CD14-positive monocyte (primary cell): ENCODE measurements at regions not wholly inside any gene's neighbourhood (a gene's known extent, or its start where the extent isn't known, plus 50 kb on each side); places are given as distances from the start of the nearest gene placed in this dataset.

Experiments used
- DNase-seq, 3 donors: peaks; one replicate each; pipeline ENCODE4 v3.0.0-alpha.2; 2011 to 2022
- H2AFZ ChIP-seq: 2 replicates; pipeline ENCODE4 v1.6.0; 2012; ENCODE audit warnings: mild to moderate bottlenecking, low read depth, low read length, inconsistent platforms; ENCODE audit not compliant: insufficient read depth, poor library complexity, severe bottlenecking
- H3K27ac ChIP-seq, 2 donors: 1 replicate in 1 of 2; 2 replicates in 1 of 2; pipeline ENCODE4 v1.5.1; 2012 to 2013; ENCODE audit warnings: low read length in 2 of 2, control low read depth in 1 of 2, inconsistent platforms in 1 of 2, low read depth in 1 of 2, mild to moderate bottlenecking in 1 of 2
- H3K27me3 ChIP-seq, 2 donors: one replicate each; pipeline versions ENCODE4 v1.6.0 to v1.6.1; 2011 to 2013; ENCODE audit warnings: low read length in 2 of 2; ENCODE audit not compliant: control insufficient read depth in 2 of 2, insufficient read depth in 2 of 2
- H3K36me3 ChIP-seq, 2 donors: replicated peaks in 1 of 2; 1 replicate in 1 of 2; 2 replicates in 1 of 2; pipeline versions ENCODE4 v1.5.1 to v1.6.1; 2012 to 2013; ENCODE audit warnings: low read length in 2 of 2, control low read depth in 1 of 2, inconsistent platforms in 1 of 2, mild to moderate bottlenecking in 1 of 2; ENCODE audit not compliant: insufficient read depth in 2 of 2, control insufficient read depth in 1 of 2
- H3K4me1 ChIP-seq, 2 donors: 1 replicate in 1 of 2; 2 replicates in 1 of 2; pipeline versions ENCODE4 v1.5.1 to v1.6.1; 2012 to 2013; ENCODE audit warnings: low read length in 2 of 2, control low read depth in 1 of 2, inconsistent platforms in 1 of 2, mild to moderate bottlenecking in 1 of 2, moderate library complexity in 1 of 2; ENCODE audit not compliant: insufficient read depth in 2 of 2, control insufficient read depth in 1 of 2
- H3K4me2 ChIP-seq: replicated peaks from 2 replicates; pipeline ENCODE3; 2012; ENCODE audit warnings: low read length, moderate library complexity, mild to moderate bottlenecking; ENCODE audit not compliant: poor library complexity, severe bottlenecking; ENCODE audit errors: extremely low read depth
- H3K4me3 ChIP-seq, 3 experiments: fragments of 200-600 bp in 1 of 3; sonication (generic) in 1 of 3; replicated peaks in 1 of 3; 1 replicate in 2 of 3; 2 replicates in 1 of 3; pipeline ENCODE4 v1.5.1; 2011 to 2013; ENCODE audit warnings: low read length in 3 of 3, mild to moderate bottlenecking in 3 of 3, control low read depth in 2 of 3, low read depth in 2 of 3, inconsistent platforms in 1 of 3, moderate library complexity in 1 of 3
- H3K79me2 ChIP-seq: 2 replicates; pipeline ENCODE4 v1.6.0; 2012; ENCODE audit warnings: mild to moderate bottlenecking, control low read depth, inconsistent platforms, low read length, moderate library complexity; ENCODE audit not compliant: insufficient read depth
- H3K9ac ChIP-seq: 2 replicates; pipeline ENCODE4 v1.6.0; 2017; ENCODE audit warnings: low read length, mild to moderate bottlenecking; ENCODE audit not compliant: insufficient read depth, poor library complexity, severe bottlenecking
- H3K9me3 ChIP-seq, 2 donors: replicated peaks in 1 of 2; 1 replicate in 1 of 2; 2 replicates in 1 of 2; pipeline versions ENCODE4 v1.5.1 to v1.6.1; 2012 to 2013; ENCODE audit warnings: low read length in 2 of 2, control low read depth in 1 of 2; ENCODE audit not compliant: control insufficient read depth in 1 of 2, insufficient read depth in 1 of 2
- H4K20me1 ChIP-seq: 2 replicates; pipeline ENCODE4 v1.6.0; 2012; ENCODE audit warnings: mild to moderate bottlenecking, low read length, control low read depth, moderate library complexity; ENCODE audit not compliant: insufficient read depth
- H3K27ac Mint-ChIP-seq, 7 donors: one replicate each; pipeline ENCODE4 v1.8.0; 2020; ENCODE audit warnings: mild to moderate bottlenecking in 7 of 7, mixed read lengths in 7 of 7, moderate library complexity in 6 of 7, inconsistent platforms in 2 of 7
- H3K27me3 Mint-ChIP-seq, 3 donors: one replicate each; pipeline ENCODE4 v1.8.0; 2021 to 2022; ENCODE audit warnings: low read depth in 3 of 3, mild to moderate bottlenecking in 3 of 3, mixed read lengths in 3 of 3, moderate library complexity in 3 of 3, inconsistent platforms in 1 of 3
- H3K36me3 Mint-ChIP-seq, 2 donors: one replicate each; pipeline ENCODE4 v1.8.0; 2020; ENCODE audit warnings: mixed read lengths in 2 of 2, inconsistent platforms in 1 of 2, mild to moderate bottlenecking in 1 of 2
- H3K4me1 Mint-ChIP-seq: one replicate; pipeline ENCODE4 v1.8.0; 2020; ENCODE audit warnings: mild to moderate bottlenecking, mixed read lengths
- H3K4me3 Mint-ChIP-seq, 2 donors: one replicate each; pipeline ENCODE4 v1.8.0; 2020; ENCODE audit warnings: mild to moderate bottlenecking in 2 of 2, mixed read lengths in 2 of 2, moderate library complexity in 1 of 2
- H3K9me3 Mint-ChIP-seq, 7 donors: one replicate each; pipeline ENCODE4 v1.8.0; 2020 to 2022; ENCODE audit warnings: mixed read lengths in 7 of 7, mild to moderate bottlenecking in 6 of 7, moderate library complexity in 6 of 7, inconsistent platforms in 2 of 7
- CTCF ChIP-seq: fragments of 200-600 bp; IDR thresholded peaks from one replicate; pipeline ENCODE4 v1.8.0; 2022; ENCODE audit warnings: antibody characterized with exemption, mild to moderate bottlenecking
- WGBS: methylation state at CpG from one replicate; pipeline ENCODE4 v1.1.5; 2013; ENCODE audit warnings: missing lambda C conversion rate; ENCODE audit not compliant: insufficient coverage; 5-methylcytosine and 5-hydroxymethylcytosine counted together
- intact Hi-C, 2 donors: fragments of 100-400 bp; cut with micrococcal nuclease; formaldehyde crosslinking; loops; one replicate each; pipeline versions ENCODE4 v1.15.0 to v1.15.1; 2023

DNA sequence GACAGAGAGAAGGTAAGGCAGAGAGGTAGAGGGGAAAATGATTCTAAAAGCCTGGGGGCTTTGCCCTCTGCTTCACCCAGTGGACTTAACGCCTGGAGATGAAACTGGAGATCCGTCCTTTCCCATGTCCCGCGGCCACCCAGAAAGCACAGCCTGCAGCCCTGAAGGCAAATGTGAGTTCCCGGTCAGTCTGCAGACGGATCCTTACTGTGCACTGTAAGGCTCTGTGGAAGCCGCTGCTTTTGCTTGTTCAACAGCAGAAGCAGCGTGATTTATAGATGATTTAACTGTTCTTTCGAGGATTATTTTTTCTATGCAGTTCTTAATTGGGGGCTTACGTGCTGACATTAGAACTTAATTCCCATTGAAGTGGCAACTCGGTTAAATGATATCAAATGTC is 290.4 kb downstream of the FOXL1 start:
- Mint-ChIP-seq H3K4me1 (no peaks in the 10 kb centered on the region), H3K4me3 (no peak overlapping the region), H3K27me3 (peaks cover 0 to 5% (median 5%) of the 10 kb centered on the region in 3 donors), H3K9me3 (peaks cover 0 to 5% (median 0%) of the 10 kb centered on the region in 7 donors), H3K27ac (no peak overlapping the region), H3K36me3 (no peaks in the 10 kb centered on the region)
- Histone ChIP-seq H3K27me3 (no peaks in the 10 kb centered on the region), H4K20me1 (no peaks in the 10 kb centered on the region), H3K9me3 (peaks cover 0 to 5% of the 10 kb centered on the region in 2 donors), H3K9ac (no peak overlapping the region), H3K4me2 (no peak overlapping the region), H3K4me1 (no peaks in the 10 kb centered on the region), H3K79me2 (no peaks in the 10 kb centered on the region), H3K36me3 (no peaks in the 10 kb centered on the region), H2AFZ (no peak overlapping the region), H3K27ac (no peak overlapping the region), H3K4me3 (no peak overlapping the region)
- no peak for TF ChIP-seq CTCF
- intact Hi-C loops = no loop called here
- no peak for DNase-seq
- WGBS = 96% methylated on average over 10 of the region's 11 CpGs

DNA sequence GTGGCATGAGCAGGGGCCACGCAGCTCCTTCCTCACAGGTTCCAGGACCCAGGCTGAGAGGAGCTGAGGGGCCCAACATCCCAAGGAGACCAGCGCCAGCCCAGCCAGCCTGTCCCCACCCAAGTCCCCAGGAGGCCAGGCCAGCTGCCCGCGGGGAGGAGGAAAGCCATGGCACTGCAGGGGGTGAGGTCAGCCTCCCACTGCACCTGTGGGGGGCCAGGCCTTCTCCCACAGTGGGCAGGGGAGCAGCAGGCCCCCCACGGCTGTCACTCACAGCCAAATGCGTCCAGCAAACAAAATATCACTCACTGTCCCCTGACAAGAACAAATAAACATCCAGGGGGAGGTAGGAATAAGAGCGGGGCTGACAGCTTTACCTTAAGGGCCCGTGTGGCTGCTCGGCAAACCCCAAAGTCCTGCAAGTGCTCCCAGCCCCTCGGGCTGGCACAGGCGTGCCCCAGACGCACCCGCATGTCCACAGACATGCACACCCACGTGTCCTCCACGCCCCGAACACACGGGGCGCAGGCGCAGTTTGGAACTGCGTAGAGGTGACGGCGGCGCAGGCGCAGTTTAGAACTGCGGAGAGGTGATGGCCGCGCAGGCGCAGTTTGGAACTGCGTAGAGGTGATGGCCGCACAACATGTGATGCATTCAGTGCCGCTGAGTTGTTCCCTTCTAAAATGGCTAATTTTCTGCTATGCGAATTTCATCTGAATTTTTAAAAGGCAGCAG is 291.1 kb downstream of the FOXL1 start:
- no peaks in the 10 kb centered on the region for H3K4me1 Mint-ChIP-seq
- intact Hi-C loops = no loop called here
- H3K27ac Mint-ChIP-seq = no peak overlapping the region
- WGBS = 94% methylated on average over 29 of the region's 32 CpGs
- no peaks in the 10 kb centered on the region for H3K36me3 ChIP-seq
- H3K9me3 ChIP-seq = peaks cover 0 to 5% of the 10 kb centered on the region in 2 donors
- TF ChIP-seq CTCF = no peak
- no peak overlapping the region for H3K4me3 Mint-ChIP-seq
- H3K27me3 Mint-ChIP-seq = peaks cover 0 to 5% (median 5%) of the 10 kb centered on the region in 3 donors
- no peaks in the 10 kb centered on the region for H3K4me1 ChIP-seq
- H3K9ac ChIP-seq = no peak overlapping the region
- H3K27me3 ChIP-seq = no peaks in the 10 kb centered on the region
- H3K4me3 ChIP-seq = no peak overlapping the region
- no peaks in the 10 kb centered on the region for H3K79me2 ChIP-seq
- no peak for DNase-seq
- no peaks in the 10 kb centered on the region for H4K20me1 ChIP-seq
- no peak overlapping the region for H3K27ac ChIP-seq
- H3K9me3 Mint-ChIP-seq = peaks cover 0 to 5% (median 0%) of the 10 kb centered on the region in 7 donors
- no peak overlapping the region for H3K4me2 ChIP-seq
- H2AFZ ChIP-seq = no peak overlapping the region
- no peaks in the 10 kb centered on the region for H3K36me3 Mint-ChIP-seq
